Hindlimb muscle (tissue), 1 donor: ENCODE measurements at regions not wholly inside any gene's neighbourhood (a gene's known extent, or its start where the extent isn't known, plus 50 kb on each side); places are given as distances from the start of the nearest gene placed in this dataset.
"Not testable (repeated sequence)": the region's sequence is repeated elsewhere in the genome, so short reads cannot be mapped to it uniquely, and the experiment has no call there.

ENCODE experiments used
- DNase-seq: peaks from one replicate; pipeline ENCODE4 v3.0.0-alpha.2; 2013

DNA sequence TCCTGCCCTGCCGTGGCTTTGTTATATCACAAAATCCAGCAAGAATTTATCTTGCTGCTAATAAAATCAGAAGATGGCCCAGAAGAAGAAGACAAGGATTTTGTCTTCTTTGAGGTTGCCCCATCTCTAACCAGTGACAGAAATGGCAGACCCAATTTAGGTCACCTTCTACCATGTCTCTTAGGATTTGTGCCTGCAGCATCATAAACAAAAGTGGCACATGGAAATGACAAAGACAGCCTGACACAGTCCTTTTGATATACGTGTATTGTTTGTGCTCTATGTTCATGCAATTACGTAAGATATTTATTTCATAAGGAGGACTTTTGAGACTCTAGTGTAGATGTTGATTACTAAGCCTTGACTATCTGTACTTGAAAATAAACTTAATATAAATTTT is 135.9 kb upstream of the TMTC4 start:
- no peak for DNase-seq

DNA sequence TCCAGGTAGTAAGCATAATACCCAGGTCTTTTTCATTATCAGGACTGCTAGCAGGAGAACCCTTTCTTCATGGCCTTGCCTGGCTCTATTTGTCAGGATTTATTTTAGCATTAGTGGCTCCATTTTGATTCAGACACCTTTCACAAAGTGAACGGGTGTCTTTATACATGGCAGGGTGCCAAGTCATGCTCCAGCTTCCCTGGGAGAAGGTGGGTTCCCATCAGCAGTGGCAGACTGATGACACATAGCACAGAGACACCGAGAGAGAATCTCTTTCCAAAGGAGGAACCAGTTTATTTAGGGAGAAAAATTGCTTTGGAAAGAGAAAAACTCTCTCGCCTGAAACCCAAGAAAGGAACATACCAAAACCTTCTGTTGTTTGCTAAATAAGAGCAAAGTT is 135.3 kb upstream of the TMTC4 start:
- DNase-seq = no peak

DNA sequence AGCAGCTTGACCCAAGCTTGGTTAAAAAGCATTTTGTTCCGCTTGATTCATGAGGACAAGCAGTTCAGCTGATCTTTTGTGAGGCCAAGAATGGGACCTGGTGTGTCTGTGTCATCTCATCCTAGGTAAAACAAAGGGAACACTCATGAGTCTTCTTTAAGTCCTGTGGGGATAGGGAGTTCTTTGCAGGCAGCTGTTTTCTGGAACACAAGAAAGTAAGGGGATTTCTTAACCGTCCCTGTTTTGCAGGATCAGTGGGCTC is 134.5 kb upstream of the TMTC4 start:
- no peak for DNase-seq

DNA sequence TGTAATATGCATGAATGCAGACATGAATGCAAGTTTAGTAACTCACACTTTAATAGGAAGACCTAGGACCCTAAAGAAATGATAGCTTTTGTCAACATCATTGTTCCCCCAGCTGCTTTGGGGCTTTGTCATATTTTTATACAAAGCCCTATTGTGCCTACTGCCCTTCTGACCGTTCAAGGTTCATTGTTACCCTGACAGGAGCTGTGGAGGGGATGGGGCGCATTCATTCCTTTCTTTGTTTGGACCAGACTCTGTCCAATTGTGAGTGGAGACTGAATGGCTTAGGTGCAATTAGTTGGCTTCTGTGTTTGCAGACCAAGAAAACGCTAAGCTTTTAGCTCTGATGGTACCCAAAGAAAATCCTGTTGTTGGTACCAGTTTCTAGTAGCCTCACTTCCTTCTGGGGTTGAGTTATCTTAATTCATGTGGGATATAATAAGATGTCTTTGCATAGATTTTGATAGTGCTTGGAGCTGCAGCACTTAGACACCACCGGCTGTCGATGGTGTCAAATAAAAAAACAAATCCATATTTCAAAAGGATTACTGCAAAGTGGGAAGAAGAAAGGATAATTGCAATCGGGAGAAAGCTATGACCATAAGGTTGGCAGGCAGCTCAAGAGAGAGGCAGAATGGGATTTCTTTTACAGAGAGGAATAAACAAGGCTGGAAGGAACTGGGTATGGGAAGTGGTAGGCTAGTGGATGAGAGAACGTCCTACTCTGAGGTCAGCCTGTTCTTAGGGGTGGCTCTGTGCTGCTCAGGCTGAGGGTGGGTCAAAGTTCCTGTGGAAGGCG is 133.9 kb upstream of the TMTC4 start:
- no peak for DNase-seq

- no peak for DNase-seq
Observed at GRCh38 chr13:100803091-100803490, 128.5 kb upstream of the TMTC4 start.

DNA sequence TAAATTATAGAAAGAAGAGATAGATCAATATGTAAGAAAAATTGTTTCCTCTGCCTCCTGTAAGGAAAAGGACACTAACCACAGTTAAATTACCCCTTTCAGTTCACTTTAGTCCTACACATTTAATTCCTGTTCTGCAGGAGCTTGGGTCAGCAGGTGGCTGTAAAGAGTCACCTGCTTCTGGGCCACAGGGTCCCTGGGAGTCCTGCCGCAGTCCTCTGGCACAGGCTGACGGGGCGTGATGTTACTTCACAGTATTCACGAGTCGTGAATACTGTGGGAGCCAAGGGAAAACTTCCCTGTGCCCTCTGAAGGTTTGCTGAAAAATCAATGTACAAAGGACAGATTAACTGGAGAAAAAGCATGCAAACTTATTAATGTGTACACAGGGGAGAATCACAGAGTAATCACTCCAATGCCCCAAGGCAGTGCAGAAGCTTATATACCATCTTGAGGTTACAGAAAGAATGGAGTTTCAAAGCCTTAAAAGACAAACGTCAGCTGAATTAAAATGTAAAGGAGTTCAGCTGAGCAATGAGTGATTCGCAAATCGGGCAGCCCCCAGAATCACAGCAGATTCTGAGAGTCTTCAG is 125.8 kb upstream of the TMTC4 start:
- DNase-seq = no peak

DNA sequence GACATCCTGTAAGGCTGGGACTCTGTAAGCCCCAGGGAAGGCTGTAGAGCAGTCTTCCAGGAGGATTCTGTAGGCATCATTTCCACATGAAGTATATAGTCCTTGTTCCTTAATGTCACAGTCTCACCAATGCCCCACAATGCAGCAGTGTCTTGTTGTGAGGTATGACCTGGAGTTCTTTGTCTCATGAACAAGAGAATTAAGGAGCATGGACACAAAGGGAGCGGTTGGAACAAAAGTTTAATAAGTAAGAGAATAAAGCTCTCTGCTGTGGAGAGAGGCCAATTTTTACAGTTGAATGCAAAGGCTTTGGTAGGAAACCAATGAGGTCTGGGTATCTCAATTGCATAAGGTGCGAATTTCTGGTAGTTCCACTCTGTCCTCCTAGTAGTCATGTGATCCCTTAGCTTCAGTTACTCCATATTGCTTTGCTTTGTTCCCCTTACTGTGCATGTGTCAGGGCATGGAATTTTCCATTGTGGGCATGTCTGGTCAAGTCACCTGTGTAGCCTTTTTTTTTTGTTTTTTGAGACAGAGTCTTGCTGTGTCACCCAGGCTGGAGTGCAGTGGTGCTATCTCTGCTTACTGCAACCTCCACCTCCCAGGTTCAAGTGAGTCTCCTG is 124.3 kb upstream of the TMTC4 start:
- DNase-seq = no peak

DNA sequence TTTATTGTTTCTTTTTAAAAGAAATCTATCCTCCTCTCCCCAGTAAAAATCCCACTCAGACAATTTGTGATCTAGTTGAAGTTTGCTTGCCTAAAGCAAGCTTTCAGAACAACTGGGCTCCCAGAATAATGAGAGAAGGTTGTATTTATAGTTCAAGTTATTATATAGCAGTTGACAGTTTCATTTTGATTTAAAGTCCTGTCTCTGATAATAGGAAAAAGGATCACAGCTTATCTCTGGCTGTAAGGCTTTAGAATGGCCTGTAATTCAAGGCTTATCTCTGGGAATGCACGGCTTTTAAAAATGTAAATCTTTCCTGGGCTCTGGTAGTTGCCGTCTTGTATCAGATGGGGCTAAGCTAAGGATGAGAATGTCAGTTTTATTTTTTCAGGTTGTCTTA is 123.3 kb upstream of the TMTC4 start:
- no peak for DNase-seq

DNA sequence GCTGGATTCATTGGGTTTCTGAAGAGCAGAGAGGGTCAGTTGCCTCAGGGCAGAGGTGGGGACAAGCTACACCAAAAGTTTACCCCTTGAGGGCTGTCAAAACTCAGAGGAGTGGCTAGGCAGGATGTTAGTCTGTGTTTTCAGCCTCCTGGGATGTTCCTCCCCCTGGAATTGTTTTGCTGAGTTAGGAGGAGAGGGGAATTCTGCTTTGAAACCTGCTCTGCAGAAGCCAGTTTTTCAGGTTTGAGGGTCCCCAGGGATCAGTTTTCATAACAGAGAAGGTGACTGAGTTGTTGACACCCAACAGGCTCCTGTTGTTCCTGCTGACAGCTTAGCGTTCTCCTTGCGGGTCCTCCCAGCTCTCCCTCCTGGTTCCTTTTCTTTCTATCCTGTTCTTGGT is 121.9 kb upstream of the TMTC4 start:
- no peak for DNase-seq

- DNase-seq = no peak
Observed at GRCh38 chr13:100794575-100794974, 120.0 kb upstream of the TMTC4 start.

GRCh38 chr13:100790405-100790804 is 115.8 kb upstream of the TMTC4 start:
- DNase-seq = no peak

DNA sequence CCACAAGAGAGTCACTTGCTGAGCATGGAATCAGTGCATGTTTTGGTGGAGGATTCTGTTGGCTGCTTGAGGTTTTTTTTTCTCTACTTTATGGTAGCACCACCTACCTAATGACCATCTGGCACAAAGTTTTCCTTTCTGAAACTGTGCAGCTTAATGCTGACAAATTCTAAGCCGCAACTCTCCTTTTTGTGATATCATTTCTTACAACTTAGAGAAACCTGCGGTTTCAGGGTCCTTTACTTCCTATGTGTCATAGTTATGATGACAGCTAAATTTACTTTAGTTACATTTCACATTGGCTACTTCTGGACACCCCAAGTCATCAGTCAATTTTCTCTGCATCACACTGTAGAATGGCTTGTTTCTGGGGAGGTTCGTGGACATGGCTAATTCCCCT is 115.4 kb upstream of the TMTC4 start:
- no peak for DNase-seq

DNA sequence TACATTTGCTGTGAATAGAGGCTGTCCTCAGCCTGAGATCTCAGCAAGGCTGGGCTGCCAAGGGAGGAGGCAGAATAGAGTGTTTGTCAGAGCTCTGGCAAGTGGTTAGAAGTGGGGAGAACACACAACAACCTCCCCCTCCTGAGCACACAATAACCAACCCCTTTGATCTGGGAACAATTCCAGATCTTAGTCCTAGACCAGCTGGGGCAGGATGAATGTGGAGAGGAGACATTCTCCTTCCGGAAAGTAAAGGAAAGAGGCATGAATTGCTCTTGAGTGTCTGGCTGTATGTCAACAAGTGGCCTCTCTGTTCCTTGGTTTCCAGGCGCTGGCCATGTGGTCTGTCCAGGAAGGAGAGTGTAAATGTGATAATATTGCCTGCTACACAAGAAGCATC is 114.9 kb upstream of the TMTC4 start:
- peak; percentile 19 for DNase-seq

- no peak for DNase-seq
Observed at GRCh38 chr13:100789025-100789424, 114.4 kb upstream of the TMTC4 start.

GRCh38 chr13:100788540-100788939 is 113.9 kb upstream of the TMTC4 start:
- no peak for DNase-seq

DNA sequence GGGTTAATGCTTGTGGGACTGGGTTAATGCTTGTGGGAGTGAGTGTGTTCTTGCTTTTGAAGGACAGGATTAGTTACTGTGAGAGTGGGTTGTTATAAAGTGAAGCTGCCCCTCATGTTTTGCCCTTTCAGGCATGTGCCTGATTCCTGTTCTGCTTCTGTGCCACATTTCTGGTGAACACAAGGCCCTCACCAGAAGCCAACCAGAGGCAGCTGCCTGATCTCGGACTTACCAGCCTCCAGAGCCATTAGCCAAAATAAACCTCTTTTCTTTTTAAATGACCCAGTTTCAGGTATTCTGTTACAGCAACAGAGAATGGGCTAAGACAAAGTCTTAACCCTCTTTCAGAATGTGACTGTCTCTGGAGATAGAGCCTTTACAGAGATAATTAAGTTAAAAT is 113.3 kb upstream of the TMTC4 start:
- DNase-seq = no peak

DNA sequence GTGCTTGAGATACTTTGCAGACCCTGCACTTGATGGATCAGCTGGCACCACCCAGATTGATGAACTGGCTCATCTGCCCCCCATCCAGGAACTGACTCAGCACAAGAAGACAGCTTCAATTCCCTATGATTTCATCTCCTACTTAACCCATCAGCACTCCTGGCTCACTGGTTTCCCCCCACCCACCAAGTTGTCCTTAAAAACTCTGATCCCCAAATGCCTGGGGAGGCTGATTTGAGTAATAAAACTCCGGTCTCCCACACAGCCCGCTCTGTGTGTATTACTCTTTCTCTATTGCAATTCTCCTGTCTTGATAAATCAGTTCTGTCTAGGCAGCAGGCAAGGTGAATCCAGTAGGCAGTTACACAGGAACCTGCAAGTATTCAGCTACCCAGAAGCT is 102.1 kb upstream of the TMTC4 start:
- DNase-seq = not testable (repeated sequence)

- DNase-seq = no peak
Observed at GRCh38 chr13:100773923-100774663, 99.5 kb upstream of the TMTC4 start.

GRCh38 chr13:100773429-100773828 is 98.8 kb upstream of the TMTC4 start:
- no peak for DNase-seq

DNA sequence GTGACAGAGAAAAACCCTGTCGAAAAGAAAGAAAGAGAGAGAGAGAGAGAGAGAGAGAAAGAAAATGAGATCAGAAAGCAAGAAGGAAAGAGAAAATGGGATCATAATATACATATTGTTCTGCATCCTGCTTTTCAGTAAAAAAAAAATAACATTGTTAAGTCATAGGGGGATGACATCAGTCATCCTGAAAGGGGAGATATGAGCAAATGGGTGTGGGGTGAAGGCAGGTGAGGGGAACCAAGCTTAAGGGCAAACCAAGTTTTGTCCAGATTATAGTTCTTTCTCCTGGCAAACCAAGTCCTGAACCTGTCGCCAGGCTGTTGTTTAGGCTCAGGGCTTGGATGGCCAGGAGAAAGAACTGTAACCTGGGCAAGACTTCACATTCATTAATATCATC is 92.6 kb upstream of the TMTC4 start:
- no peak for DNase-seq

- DNase-seq = not testable (repeated sequence)
Observed at GRCh38 chr13:100766570-100766969, 92.0 kb upstream of the TMTC4 start.

- no peak for DNase-seq
Observed at GRCh38 chr13:100764937-100765336, 90.3 kb upstream of the TMTC4 start.

GRCh38 chr13:100762126-100762525 is 87.5 kb upstream of the TMTC4 start:
- not testable (repeated sequence) for DNase-seq

DNA sequence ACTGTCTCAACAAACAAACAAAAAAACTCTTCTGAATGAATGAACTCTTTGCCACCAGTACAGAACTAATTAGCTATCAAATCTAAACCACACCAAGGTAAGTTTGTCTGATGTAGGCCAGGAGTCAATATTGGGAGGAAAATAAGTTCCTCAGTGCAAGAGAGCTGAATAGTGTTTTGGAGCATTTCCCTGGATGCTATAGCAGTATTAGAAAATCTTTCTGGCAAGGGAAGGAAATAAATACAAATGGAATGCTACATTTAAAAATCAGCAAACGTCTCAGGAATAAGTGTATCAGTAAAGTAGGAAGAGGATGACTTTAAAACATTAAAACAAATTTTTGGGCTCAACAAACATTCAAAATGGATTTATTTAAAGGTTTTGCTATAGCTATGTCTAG is 81.3 kb upstream of the TMTC4 start:
- DNase-seq = no peak
